Thyroid gland (tissue), 4 donors: ENCODE measurements at regions not wholly inside any gene's neighbourhood (a gene's known extent, or its start where the extent isn't known, plus 50 kb on each side); places are given as distances from the start of the nearest gene placed in this dataset.

ENCODE experiments used
- DNase-seq, 2 donors: peaks; one replicate each; pipeline ENCODE4 v3.0.0-alpha.2; 2019
- H3K27ac ChIP-seq, 3 donors: fragments of 200-600 bp; sonication (generic); 1 replicate in 2 of 3; 2 replicates in 1 of 3; pipeline ENCODE4 v1.5.1; 2016 to 2019; ENCODE audit warnings: mild to moderate bottlenecking in 1 of 3, moderate library complexity in 1 of 3
- H3K27me3 ChIP-seq: fragments of 200-600 bp; sonication (generic); one replicate; pipeline ENCODE4 v1.5.1; 2019
- H3K36me3 ChIP-seq, 2 donors: fragments of 200-600 bp; sonication (generic); one replicate each; pipeline ENCODE4 v1.5.1; 2016 to 2019
- H3K4me1 ChIP-seq, 2 donors: fragments of 200-600 bp; sonication (generic); one replicate each; pipeline ENCODE4 v1.5.1; 2017 to 2019
- H3K4me3 ChIP-seq, 3 donors: fragments of 200-600 bp; sonication (generic); replicated peaks in 1 of 3; 1 replicate in 2 of 3; 2 replicates in 1 of 3; pipeline ENCODE4 v1.5.1; 2016; ENCODE audit warnings: mild to moderate bottlenecking in 1 of 3
- H3K9me3 ChIP-seq: fragments of 200-600 bp; sonication (generic); one replicate; pipeline ENCODE4 v1.5.1; 2017
- POLR2A ChIP-seq, 2 donors: fragments of 450-650 bp; IDR thresholded peaks; one replicate each; pipeline ENCODE4 v1.6.1; 2017; ENCODE audit warnings: antibody characterized with exemption in 2 of 2, mild to moderate bottlenecking in 2 of 2, moderate library complexity in 1 of 2
- WGBS, 2 donors: methylation state at CpG; one replicate each; pipeline ENCODE4 v1.1.5; 2017; 5-methylcytosine and 5-hydroxymethylcytosine counted together
- intact Hi-C: fragments of 100-400 bp; cut with DNase I; formaldehyde crosslinking; loops from one replicate; pipeline ENCODE4 v1.15.1; 2023
- TF ChIP-seq, protein P1 (sequence below), 6 experiments: fragments of 200-600 bp in 3 of 6; fragments of 450-650 bp in 3 of 6; sonication (generic) in 3 of 6; IDR thresholded peaks; one replicate each; pipeline ENCODE4 v1.5.1; 2016 to 2019; ENCODE audit warnings: antibody characterized with exemption in 6 of 6, mild to moderate bottlenecking in 2 of 6, inconsistent platforms in 1 of 6, moderate library complexity in 1 of 6

DNA sequence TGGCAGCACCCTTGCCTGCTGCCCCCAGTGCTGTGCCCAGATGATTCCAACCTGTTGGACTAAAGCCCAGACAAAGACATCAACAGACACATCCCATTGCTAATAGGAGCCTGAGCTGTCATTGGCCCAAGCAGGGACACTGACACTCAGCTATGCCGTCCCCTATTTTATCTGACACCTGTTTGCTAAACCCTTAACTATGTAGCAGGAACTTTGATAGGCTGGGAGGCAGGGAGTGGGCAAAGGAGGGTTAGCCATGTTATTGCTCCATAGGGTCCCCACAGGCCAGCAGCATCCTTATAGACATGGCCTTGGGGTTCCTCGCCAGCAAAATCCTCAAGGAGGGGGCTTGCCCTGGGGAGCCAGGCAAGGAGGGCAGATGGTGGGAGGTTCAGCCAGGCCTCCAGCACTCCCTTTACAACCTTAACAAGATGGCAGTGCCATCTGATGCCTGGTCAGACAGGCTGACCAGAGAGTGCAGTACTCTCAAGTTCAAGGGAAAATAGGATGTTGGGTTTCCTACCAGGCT, 50.4 kb upstream of the CDKN2AIPNL start:
- H3K4me3 ChIP-seq, result no peak overlapping the region
- 81 to 95% methylated on average over 2 of the region's 2 CpGs for whole genome bisulfite sequencing, 2 donors
- H3K27me3 ChIP-seq, result no peaks in the 10 kb centered on the region
- intact Hi-C loops, result loop anchor here (10.0 kb wide), 2 partner anchors 47 to 63 kb away; partner anchors contain the start of genes CDKN2AIPNL and JADE2
- no peak for TF ChIP-seq POLR2A (IDR thresholded peaks at IDR 0.05)
- TF ChIP-seq, protein P1, sequence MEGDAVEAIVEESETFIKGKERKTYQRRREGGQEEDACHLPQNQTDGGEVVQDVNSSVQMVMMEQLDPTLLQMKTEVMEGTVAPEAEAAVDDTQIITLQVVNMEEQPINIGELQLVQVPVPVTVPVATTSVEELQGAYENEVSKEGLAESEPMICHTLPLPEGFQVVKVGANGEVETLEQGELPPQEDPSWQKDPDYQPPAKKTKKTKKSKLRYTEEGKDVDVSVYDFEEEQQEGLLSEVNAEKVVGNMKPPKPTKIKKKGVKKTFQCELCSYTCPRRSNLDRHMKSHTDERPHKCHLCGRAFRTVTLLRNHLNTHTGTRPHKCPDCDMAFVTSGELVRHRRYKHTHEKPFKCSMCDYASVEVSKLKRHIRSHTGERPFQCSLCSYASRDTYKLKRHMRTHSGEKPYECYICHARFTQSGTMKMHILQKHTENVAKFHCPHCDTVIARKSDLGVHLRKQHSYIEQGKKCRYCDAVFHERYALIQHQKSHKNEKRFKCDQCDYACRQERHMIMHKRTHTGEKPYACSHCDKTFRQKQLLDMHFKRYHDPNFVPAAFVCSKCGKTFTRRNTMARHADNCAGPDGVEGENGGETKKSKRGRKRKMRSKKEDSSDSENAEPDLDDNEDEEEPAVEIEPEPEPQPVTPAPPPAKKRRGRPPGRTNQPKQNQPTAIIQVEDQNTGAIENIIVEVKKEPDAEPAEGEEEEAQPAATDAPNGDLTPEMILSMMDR (IDR thresholded peaks at IDR 0.05), result no peak
- no peaks in the 10 kb centered on the region for H3K9me3 ChIP-seq
- DNase-seq, result no peak
- H3K27ac ChIP-seq, result no peak overlapping the region
- peaks cover 26 to 53% of the 10 kb centered on the region in 2 donors for H3K4me1 ChIP-seq
- no peaks in the 10 kb centered on the region for H3K36me3 ChIP-seq
